GM08714 (cell line): ENCODE measurements at regions not wholly inside any gene's neighbourhood (a gene's known extent, or its start where the extent isn't known, plus 50 kb on each side); places are given as distances from the start of the nearest gene placed in this dataset.
"Not testable (repeated sequence)": the region's sequence is repeated elsewhere in the genome, so short reads cannot be mapped to it uniquely, and the experiment has no call there.

ENCODE experiments used
- H3K4me3 ChIP-seq: fragments of 200-500 bp; sonication (Bioruptor generic); 2 replicates; pipeline ENCODE4 v1.5.1; 2014; ENCODE audit warnings: mild to moderate bottlenecking, low read length, inconsistent platforms
- ZNF274 ChIP-seq: IDR thresholded peaks from 2 replicates; pipeline ENCODE4 v1.6.1; 2012; ENCODE audit warnings: mild to moderate bottlenecking, low read depth, low read length

DNA sequence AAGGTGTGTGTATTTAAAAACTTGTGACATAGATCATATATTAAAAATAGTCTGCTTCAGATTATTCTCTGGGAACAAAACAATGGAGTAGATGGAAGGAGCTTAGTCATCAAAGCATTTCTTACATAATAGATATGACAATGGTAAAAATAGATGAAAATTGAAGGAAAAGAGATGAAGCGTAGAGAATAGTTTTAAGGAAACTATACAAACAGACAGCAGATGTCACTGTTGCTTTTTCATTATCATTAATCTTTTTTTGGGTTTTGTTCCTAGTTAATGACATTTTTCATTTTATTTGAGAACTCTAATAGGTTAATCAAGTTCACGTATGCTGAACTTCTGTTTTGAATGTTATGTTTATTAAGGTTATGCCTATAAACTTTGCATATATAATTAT, 149.2 kb upstream of the FBXO33 start:
- H3K4me3 ChIP-seq: no peak overlapping the region
- TF ChIP-seq ZNF274: no peak

DNA sequence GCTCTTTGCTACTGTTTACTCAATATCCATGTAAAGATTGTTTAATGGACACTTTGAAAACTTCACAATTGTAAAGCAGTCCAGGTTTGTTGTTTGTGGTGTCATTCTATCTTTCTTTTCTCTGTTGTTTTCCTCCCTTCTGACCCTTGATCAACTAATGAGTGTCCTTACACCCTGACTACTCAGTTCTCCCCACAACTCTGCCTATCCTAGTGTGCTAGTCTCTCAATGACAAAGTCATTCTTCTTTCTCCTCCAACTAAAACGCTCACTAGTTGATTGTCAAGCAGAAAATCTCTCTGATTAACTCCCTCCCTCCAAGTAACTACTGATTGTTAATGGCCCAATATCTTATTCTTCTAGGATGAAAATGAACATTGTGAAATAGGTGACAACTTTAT, 148.5 kb upstream of the FBXO33 start:
- H3K4me3 ChIP-seq: no peak overlapping the region
- TF ChIP-seq ZNF274: no peak

DNA sequence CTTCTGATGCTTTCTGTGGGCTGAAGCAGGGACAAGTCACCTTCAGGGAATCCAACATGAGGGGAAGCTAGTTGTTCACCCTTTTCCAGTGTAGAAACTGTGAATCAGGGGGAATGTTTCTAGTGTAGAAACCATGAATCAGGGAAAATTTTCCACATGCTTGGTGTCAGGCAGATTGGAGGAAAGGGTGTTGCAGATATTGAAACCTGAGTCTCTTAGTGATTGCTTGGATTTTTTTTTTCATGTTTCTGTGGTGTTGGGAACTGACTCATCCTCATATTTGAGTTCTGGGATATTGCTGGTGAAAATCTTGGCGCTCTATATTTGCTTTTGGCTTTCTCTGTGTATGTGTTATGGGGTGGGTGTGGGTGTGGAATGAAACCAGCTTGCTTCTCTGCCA, 144.5 kb upstream of the FBXO33 start:
- no peak for TF ChIP-seq ZNF274
- H3K4me3 ChIP-seq: no peak overlapping the region

DNA sequence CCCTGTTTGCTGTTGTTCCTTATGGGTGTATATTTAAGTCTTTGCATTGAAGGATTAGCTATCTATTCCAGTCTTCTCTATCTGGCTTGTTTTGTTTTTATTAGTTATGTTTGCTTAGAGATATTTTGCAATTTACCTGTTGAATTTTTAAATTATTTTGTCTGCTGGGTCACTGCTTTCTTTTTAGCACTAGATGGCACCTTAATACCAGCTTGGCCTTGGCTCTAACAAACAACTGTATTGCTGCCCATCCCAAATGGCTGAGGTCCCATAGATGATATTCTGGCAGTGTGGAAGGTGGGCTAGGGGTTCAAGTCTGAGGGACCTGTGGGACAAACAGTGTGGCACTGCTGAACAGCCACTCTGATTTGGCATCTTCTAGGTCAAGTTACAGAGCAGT, 144.0 kb upstream of the FBXO33 start:
- H3K4me3 ChIP-seq: no peak overlapping the region
- no peak for TF ChIP-seq ZNF274

DNA sequence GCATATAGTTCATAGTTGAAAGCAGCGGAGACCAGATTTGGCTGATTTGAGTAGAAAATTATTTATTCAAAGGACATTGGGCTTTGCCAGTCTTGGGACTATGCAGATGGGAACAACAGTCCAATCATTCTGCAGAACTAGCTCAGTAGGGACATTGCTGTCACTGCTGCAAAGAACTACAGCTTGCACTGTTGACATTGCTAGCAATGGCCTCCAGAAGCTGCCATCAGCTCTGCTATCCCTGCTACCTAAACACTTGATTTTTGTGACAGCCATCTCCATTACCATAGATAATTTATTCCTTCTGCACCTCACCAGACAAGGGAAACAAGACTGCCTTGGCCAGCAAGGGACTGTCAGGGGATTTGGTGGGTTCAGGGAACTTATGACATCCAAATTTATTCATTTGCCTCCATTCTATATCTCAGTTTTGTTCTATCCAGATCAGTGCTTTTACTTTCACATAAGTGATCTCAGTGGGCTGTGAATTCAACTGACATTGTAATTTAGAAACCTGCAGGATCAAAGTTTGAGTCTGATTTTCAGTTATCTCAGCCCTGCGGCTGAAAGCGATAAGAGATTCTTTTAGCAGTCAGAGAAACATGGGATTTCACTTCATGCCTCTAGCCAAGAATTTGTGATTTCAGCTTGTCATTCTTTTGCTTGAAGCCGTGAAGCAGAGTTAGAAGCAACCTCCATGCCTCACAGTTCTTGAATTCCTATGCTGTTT, 136.7 kb upstream of the FBXO33 start:
- no peak overlapping the region for H3K4me3 ChIP-seq
- TF ChIP-seq ZNF274: no peak

DNA sequence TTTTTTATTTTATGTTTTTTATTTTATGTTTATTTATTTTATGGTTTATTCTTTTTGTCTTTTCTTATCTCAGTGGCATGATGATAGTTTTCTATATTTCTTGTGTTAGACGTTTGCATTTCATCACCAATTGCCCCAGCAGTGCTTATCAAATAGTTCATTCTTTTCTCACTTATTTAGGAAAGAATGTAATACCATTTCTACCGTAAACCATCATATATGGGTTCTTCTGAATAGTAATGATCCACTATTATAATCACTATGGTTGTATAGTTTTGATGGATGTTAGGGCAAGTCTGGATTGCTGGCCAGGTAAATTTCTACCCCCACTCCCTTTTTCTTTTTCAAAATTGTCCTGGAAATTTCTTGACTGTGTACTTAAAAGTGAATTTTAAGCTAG, 134.6 kb upstream of the FBXO33 start:
- no peak overlapping the region for H3K4me3 ChIP-seq
- no peak for TF ChIP-seq ZNF274

DNA sequence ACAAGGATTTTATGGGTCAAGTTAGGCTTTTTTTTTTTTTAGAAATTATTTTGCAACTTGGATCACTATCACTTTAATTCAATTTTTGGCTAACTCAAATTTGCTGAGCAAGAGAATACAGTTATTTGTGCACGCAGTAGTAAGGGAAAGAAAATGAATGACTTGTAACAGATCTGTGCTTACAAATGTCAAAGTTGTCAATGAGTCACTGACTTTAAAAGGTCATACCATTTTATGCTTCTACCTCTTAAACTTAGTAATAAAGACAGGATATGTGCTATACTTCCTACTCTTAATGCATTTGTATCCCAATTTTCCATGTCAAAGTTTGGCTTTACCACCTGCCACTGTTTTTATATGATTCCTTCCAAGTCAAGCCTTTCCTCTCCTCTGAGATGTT, 131.1 kb upstream of the FBXO33 start:
- TF ChIP-seq ZNF274: no peak
- no peak overlapping the region for H3K4me3 ChIP-seq

DNA sequence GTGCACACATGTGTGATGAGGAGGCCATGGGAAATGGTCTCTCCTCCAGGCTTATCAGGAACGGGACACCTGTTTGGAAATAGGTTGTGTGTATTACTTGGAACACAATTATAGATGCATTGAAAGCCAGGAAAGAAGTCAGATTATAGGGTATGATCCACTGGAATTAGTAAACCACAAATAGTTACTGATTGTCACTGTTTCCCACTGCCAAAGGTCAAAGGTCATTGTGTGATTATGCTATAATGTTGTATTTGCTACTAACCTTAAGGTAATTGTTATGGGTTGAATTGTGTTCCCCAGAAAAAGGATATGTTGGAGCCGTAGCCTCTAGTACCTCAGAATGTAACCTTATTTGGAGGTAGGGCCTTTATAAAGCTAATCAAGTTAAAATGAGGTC, 129.9 kb upstream of the FBXO33 start:
- no peak overlapping the region for H3K4me3 ChIP-seq
- no peak for TF ChIP-seq ZNF274

DNA sequence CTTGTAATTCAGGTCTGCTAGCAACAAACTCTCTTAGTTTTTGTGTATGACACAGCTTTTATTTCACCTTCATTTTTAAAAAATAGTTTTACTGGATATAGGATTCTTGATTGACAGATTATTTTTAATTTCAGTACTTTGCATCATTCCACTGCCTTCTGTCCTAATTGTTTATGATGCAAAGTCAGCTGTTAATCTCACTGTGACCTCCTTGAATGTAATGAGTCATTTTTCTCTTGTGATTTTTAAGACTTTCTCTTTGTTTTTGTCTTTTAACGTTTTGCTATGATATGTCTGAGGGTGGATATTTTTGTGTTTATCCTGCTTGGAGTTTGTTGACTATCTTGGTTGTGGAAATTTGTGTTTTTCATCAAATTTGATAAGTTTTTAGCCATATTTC, 126.3 kb upstream of the FBXO33 start:
- no peak overlapping the region for H3K4me3 ChIP-seq
- no peak for TF ChIP-seq ZNF274

DNA sequence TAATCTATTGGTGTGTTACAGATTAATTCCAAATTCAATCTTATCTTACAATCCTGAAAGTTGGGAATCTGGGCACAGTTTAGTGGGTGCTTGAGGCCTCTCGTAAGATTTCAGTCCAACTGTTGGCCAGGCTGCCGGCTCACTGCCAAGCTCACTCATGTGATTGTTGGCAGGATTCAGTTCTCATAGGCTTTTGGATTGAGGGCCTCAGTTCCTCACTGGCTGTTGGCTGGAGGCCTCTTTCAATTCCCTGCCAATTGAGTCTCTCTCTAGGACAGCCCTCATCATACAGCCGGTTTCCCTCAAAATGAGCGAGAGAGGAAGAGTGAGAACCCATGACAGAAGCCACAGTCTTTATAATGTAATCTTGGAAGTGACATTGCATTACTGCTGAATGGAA, 123.5 kb upstream of the FBXO33 start:
- TF ChIP-seq ZNF274: no peak
- H3K4me3 ChIP-seq: no peak overlapping the region

DNA sequence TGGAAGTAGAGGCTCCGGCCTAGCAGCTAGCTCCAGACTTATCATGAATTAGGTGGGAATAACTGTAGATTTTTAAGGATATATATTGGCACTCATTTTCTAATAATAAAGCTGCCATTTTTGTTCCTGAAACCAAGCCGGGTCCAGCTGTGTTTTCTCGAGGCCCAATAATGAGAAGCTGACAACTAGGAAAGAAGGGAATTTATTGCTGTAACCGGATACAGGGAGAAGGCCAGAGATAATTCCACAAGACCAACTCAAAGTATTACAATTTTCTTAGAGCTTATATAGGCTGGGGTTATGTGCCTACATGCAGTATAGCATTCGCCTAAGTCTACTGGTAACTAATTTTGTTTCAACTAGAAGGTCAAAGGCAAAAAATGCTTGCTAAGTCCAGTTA, 122.3 kb upstream of the FBXO33 start:
- no peak overlapping the region for H3K4me3 ChIP-seq
- no peak for TF ChIP-seq ZNF274

DNA sequence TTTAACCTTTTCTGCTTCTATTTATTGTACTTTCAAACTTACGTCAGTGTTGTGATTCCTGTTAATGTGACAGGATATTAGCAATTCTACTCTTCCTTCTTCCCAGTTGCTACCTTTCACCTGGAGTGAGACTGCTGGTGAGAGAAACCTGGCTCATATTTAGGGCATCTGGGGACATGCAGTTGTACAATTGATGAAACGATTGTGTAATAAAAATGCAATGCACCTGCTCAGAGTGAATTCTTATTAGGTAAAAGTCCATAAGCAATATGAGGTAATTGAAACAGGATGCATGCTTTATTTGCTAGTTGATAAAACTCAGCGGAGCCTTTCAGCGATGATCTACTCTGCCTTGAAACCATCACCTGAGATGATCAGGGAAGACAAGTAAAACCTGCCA, 116.1 kb upstream of the FBXO33 start:
- no peak for TF ChIP-seq ZNF274
- H3K4me3 ChIP-seq: no peak overlapping the region

DNA sequence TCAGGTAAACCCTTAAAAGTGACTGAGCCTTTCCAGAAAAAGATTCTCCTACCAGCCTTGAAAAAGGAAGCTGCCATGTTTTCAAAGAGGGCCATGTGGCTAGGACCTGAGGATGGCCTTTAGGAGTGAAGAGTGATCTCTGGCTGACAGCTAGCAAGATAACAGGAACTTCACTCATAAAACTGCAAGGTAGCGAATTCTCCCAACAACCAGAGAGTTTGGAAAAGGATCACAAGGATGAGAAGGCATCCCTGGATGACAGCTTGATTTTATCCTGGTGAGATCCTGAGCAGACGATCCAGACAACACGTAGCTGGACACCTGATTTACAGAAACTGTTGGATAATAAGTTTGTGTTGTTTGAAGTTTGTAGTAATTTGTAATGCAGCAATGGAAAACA, 115.6 kb upstream of the FBXO33 start:
- TF ChIP-seq ZNF274: no peak
- no peak overlapping the region for H3K4me3 ChIP-seq

DNA sequence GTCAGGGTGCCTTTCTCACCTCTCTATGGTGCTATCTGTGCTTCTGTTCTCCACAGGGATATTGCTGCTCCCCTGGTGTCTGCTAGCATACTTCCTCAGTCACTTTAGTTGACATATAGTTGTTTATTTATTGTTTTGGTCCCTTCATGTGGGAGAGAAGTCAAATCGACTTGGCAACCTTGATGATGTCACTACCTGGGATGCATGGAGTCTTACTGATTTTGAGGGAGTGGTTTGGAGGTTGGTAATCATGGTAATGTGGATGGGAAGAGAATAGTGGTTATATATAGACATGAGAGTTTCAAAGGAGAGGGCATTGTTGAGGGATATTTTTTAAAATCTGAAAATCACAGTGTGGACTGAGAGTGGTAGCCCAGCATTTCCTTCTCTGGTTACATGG, 73.6 kb upstream of the FBXO33 start:
- no peak overlapping the region for H3K4me3 ChIP-seq
- no peak for TF ChIP-seq ZNF274

DNA sequence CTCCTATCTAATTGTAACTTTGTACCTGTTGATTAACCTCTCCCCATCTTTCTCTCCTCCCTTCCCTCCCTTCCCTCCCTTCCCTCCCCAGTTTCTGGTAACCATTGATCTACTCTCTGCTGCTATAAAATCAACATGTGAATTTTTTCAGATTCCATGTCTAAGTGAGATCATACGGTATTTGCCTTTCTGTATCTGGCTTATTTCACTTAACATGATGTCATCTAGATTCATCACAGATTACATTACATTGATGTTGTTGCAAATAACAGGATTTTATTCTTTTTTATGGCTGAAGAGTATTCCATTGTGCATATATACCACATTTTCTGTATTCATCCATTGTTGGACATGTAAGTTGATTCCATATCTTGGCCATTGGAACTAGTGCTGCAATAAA, 68.0 kb upstream of the FBXO33 start:
- H3K4me3 ChIP-seq: no peak overlapping the region
- no peak for TF ChIP-seq ZNF274

DNA sequence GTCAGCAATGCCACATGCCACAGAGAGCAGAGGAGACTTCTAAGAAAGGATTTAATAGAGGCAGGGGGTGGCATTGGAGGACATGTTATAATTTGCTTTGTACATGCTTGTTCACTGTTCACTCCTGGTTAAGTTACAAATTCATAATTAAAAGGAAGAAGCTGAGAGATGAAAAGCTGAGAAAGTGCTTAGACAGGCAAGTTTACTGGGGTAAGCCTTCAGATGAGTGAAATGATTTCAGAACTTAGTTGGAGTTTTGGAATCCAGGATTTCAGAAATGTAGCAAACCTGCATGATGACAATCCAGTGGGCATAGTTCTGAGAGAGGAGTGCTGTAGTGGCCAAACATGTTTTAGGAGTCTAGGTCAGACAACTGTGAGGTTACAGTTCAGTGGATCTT, 67.3 kb upstream of the FBXO33 start:
- no peak for TF ChIP-seq ZNF274

DNA sequence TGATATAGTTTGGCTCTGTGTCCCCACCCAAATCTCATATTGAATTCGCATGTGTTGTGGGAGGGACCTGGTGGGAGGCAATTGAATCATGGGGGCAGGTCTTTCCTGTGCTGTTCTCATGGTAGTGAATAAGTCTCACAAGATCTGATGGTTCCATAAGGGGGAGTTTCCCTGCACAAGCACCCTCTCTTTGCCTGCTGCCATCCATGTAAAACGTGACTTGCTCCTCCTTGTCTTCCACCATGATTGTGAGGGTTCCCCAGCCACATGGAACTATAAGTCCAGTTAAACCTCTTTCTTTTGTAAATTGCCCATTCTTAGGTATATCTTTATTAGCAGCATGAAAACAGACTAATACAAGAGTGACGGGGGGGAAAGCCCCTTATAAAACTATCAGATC, 65.4 kb upstream of the FBXO33 start:
- not testable (repeated sequence) for H3K4me3 ChIP-seq

More for the DNA sequence above, 67.3 kb upstream of the FBXO33 start:
- no peak overlapping the region for H3K4me3 ChIP-seq
